HEK293 (cell line): ENCODE measurements at regions not wholly inside any gene's neighbourhood (a gene's known extent, or its start where the extent isn't known, plus 50 kb on each side); places are given as distances from the start of the nearest gene placed in this dataset.

Source experiments
- CTCF ChIA-PET: fragments of 350-600 bp; formaldehyde crosslinking; extraction: SDS; loops from one replicate; lab custom pipeline; 2021; ENCODE audit warnings: antibody characterized with exemption; lab: Yijun Ruan, JAX
- POLR2A ChIA-PET: fragments of 300-600 bp; formaldehyde crosslinking; extraction: SDS; loops from one replicate; lab custom pipeline; 2020; ENCODE audit warnings: antibody characterized with exemption, inconsistent platforms; lab: Yijun Ruan, JAX
- H3K27ac ChIP-seq: fragments of 200-500 bp; sonication (Bioruptor generic); 2 replicates; pipeline ENCODE4 v1.5.1; 2014; ENCODE audit warnings: low read depth, low read length, control low read depth, inconsistent platforms; ENCODE audit errors: extremely low read depth
- H3K36me3 ChIP-seq, 2 experiments: fragments of 200-500 bp in 1 of 2; sonication (Bioruptor generic) in 1 of 2; 1 replicate in 1 of 2; 2 replicates in 1 of 2; pipeline ENCODE4 v1.5.1; 2014 to 2017; ENCODE audit warnings: inconsistent platforms in 2 of 2, low read length in 2 of 2; ENCODE audit not compliant: control insufficient read depth in 2 of 2, insufficient read depth in 1 of 2
- H3K4me1 ChIP-seq: fragments of 200-500 bp; sonication (Bioruptor generic); 2 replicates; pipeline ENCODE4 v1.5.1; 2014; ENCODE audit warnings: mild to moderate bottlenecking, low read length, inconsistent platforms; ENCODE audit not compliant: control insufficient read depth, insufficient read depth
- H3K4me3 ChIP-seq: 2 replicates; pipeline ENCODE4 v1.5.1; 2011; ENCODE audit warnings: low read depth, mild to moderate bottlenecking, control low read depth, low read length, moderate library complexity
- H3K9me3 ChIP-seq: fragments of 200-500 bp; sonication (Bioruptor generic); 2 replicates; pipeline ENCODE4 v1.5.1; 2014; ENCODE audit warnings: low read depth, low read length, inconsistent platforms; ENCODE audit not compliant: control insufficient read depth, insufficient read depth
- ATF2 ChIP-seq: fragments of 450-650 bp; formaldehyde crosslinking; IDR thresholded peaks from 2 replicates; pipeline ENCODE4 v1.5.1; 2016; ENCODE audit warnings: missing biosample characterization, missing genetic modification characterization, low read depth
- HOXA7 ChIP-seq: sonication (generic); formaldehyde crosslinking; IDR thresholded peaks from 2 replicates; pipeline ENCODE4 v1.8.1; 2022; ENCODE audit warnings: missing genetic modification reagents, borderline replicate concordance
- SP3 ChIP-seq: fragments of 450-650 bp; formaldehyde crosslinking; IDR thresholded peaks from 2 replicates; pipeline ENCODE4 v1.5.1; 2016; ENCODE audit warnings: missing biosample characterization, missing genetic modification characterization
- WT1 ChIP-seq: fragments of 450-650 bp; formaldehyde crosslinking; IDR thresholded peaks from 2 replicates; pipeline ENCODE4 v1.5.1; 2016; ENCODE audit warnings: missing biosample characterization, missing genetic modification characterization
- ZBTB17 ChIP-seq: fragments of 450-650 bp; formaldehyde crosslinking; IDR thresholded peaks from 2 replicates; pipeline ENCODE4 v1.5.1; 2016; ENCODE audit warnings: missing biosample characterization, missing genetic modification characterization
- ZFP41 ChIP-seq: fragments of 450-650 bp; formaldehyde crosslinking; IDR thresholded peaks from 2 replicates; pipeline ENCODE4 v1.5.1; 2016; ENCODE audit warnings: missing biosample characterization, missing genetic modification characterization, borderline replicate concordance
- ZNF114 ChIP-seq: fragments of 450-650 bp; formaldehyde crosslinking; IDR thresholded peaks from 2 replicates; pipeline ENCODE4 v1.5.0; 2017; ENCODE audit warnings: missing biosample characterization, missing genetic modification characterization
- ZNF157 ChIP-seq: fragments of 450-650 bp; formaldehyde crosslinking; IDR thresholded peaks from 2 replicates; pipeline ENCODE4 v1.5.1; 2016; ENCODE audit warnings: missing biosample characterization, missing genetic modification characterization
- ZNF211 ChIP-seq: fragments of 450-650 bp; formaldehyde crosslinking; IDR thresholded peaks from 2 replicates; pipeline ENCODE4 v1.5.1; 2016; ENCODE audit warnings: low read depth, missing biosample characterization, missing genetic modification characterization
- ZNF214 ChIP-seq: fragments of 450-650 bp; formaldehyde crosslinking; IDR thresholded peaks from 2 replicates; pipeline ENCODE4 v1.5.1; 2017; ENCODE audit warnings: missing biosample characterization, mild to moderate bottlenecking, missing genetic modification characterization, borderline replicate concordance
- ZNF362 ChIP-seq: fragments of 450-650 bp; formaldehyde crosslinking; IDR thresholded peaks from 2 replicates; pipeline ENCODE4 v1.5.1; 2016; ENCODE audit warnings: missing biosample characterization, missing genetic modification characterization
- ZNF423 ChIP-seq: fragments of 450-650 bp; formaldehyde crosslinking; IDR thresholded peaks from 2 replicates; pipeline ENCODE4 v1.5.1; 2016; ENCODE audit warnings: missing biosample characterization, missing genetic modification characterization
- ZNF426 ChIP-seq: fragments of 450-650 bp; formaldehyde crosslinking; IDR thresholded peaks from 2 replicates; pipeline ENCODE4 v1.5.1; 2017; ENCODE audit warnings: missing biosample characterization, missing genetic modification characterization, mild to moderate bottlenecking, inconsistent platforms, moderate library complexity
- ZNF449 ChIP-seq: fragments of 450-650 bp; formaldehyde crosslinking; IDR thresholded peaks from 2 replicates; pipeline ENCODE4 v1.5.1; 2017; ENCODE audit warnings: missing biosample characterization, mild to moderate bottlenecking, missing genetic modification characterization, moderate library complexity
- ZNF488 ChIP-seq: fragments of 450-650 bp; formaldehyde crosslinking; IDR thresholded peaks from 2 replicates; pipeline ENCODE4 v1.5.1; 2016; ENCODE audit warnings: missing biosample characterization, missing genetic modification characterization
- ZNF513 ChIP-seq: fragments of 450-650 bp; IDR thresholded peaks from 2 replicates; pipeline ENCODE4 v1.5.1; 2018; ENCODE audit warnings: missing biosample characterization, missing genetic modification characterization
- ZNF514 ChIP-seq: fragments of 450-650 bp; formaldehyde crosslinking; IDR thresholded peaks from 2 replicates; pipeline ENCODE4 v1.5.1; 2016; ENCODE audit warnings: missing biosample characterization, missing genetic modification characterization
- ZNF521 ChIP-seq: fragments of 450-650 bp; formaldehyde crosslinking; IDR thresholded peaks from 2 replicates; pipeline ENCODE4 v1.5.1; 2017; ENCODE audit warnings: missing biosample characterization, mild to moderate bottlenecking, missing genetic modification characterization
- ZNF558 ChIP-seq: fragments of 450-650 bp; formaldehyde crosslinking; IDR thresholded peaks from 2 replicates; pipeline ENCODE4 v1.5.1; 2016; ENCODE audit warnings: missing biosample characterization, missing genetic modification characterization
- ZNF670 ChIP-seq: fragments of 450-650 bp; formaldehyde crosslinking; IDR thresholded peaks from 2 replicates; pipeline ENCODE4 v1.5.1; 2016; ENCODE audit warnings: missing biosample characterization, missing genetic modification characterization, low read depth
- ZNF677 ChIP-seq: fragments of 450-650 bp; IDR thresholded peaks from 2 replicates; pipeline ENCODE4 v1.5.0; 2018; ENCODE audit warnings: missing biosample characterization, mild to moderate bottlenecking, missing genetic modification characterization, moderate library complexity
- ZSCAN23 ChIP-seq: fragments of 450-650 bp; formaldehyde crosslinking; IDR thresholded peaks from 2 replicates; pipeline ENCODE4 v1.5.1; 2016; ENCODE audit warnings: missing biosample characterization, missing genetic modification characterization

- Histone ChIP-seq H3K4me3 (no peak overlapping the region), H3K9me3 (no peaks in the 10 kb centered on the region), H3K36me3 (no peaks in the 10 kb centered on the region), H3K4me1 (no peaks in the 10 kb centered on the region), H3K27ac (no peak overlapping the region)
- TF ChIP-seq ZNF214 (tag by site-specific recombination): no peak
- TF ChIP-seq ZNF488 (tag by site-specific recombination): no peak
- TF ChIP-seq ZSCAN23 (tag by site-specific recombination): no peak
- TF ChIP-seq HOXA7: no peak
- no peak for TF ChIP-seq ZNF521 (tag by site-specific recombination)
- no peak for TF ChIP-seq ZNF362 (tag by site-specific recombination)
- no peak for TF ChIP-seq ZNF677 (tag by site-specific recombination)
- TF ChIP-seq ZBTB17 (tag by site-specific recombination): no peak
- TF ChIP-seq ZNF513: no peak
- CTCF ChIA-PET: no interaction called here
- POLR2A ChIA-PET: no interaction called here
Measured at GRCh38 chr11:35050541-35050995, 88.4 kb upstream of the CD44 start.

GRCh38 chr11:35056391-35057093 lies 82.4 kb upstream of the CD44 start:
- Histone ChIP-seq H3K9me3 (no peaks in the 10 kb centered on the region), H3K27ac (no peak overlapping the region), H3K36me3 (no peaks in the 10 kb centered on the region), H3K4me1 (no peaks in the 10 kb centered on the region), H3K4me3 (no peak overlapping the region)
- no peak for TF ChIP-seq ZNF449
- TF ChIP-seq ZNF423: no peak
- no peak for TF ChIP-seq ZNF211
- TF ChIP-seq ZNF514 (tag by site-specific recombination): no peak
- TF ChIP-seq ZNF114: no peak
- TF ChIP-seq SP3: no peak
- no peak for TF ChIP-seq WT1 (tag by site-specific recombination)
- TF ChIP-seq ZNF670 (tag by site-specific recombination): no peak
- TF ChIP-seq ZNF157 (tag by site-specific recombination): no peak
- no peak for TF ChIP-seq ZNF558 (tag by site-specific recombination)
- no peak for TF ChIP-seq ZFP41 (tag by site-specific recombination)
- no peak for TF ChIP-seq ATF2
- TF ChIP-seq ZSCAN23 (tag by site-specific recombination): no peak
- no peak for TF ChIP-seq ZNF426 (tag by site-specific recombination)
- ChIA-PET CTCF (no interaction called here), POLR2A (no interaction called here)
